HG03378 (cell line): ENCODE measurements at regions not wholly inside any gene's neighbourhood (a gene's known extent, or its start where the extent isn't known, plus 50 kb on each side); places are given as distances from the start of the nearest gene placed in this dataset.

Experiments
- ATAC-seq: cut with Tn5 transposase; IDR thresholded peaks from one replicate; pipeline ENCODE4 v1.9.1; 2021; ENCODE audit warnings: mild to moderate bottlenecking, moderate library complexity; ENCODE audit not compliant: unreplicated experiment

DNA sequence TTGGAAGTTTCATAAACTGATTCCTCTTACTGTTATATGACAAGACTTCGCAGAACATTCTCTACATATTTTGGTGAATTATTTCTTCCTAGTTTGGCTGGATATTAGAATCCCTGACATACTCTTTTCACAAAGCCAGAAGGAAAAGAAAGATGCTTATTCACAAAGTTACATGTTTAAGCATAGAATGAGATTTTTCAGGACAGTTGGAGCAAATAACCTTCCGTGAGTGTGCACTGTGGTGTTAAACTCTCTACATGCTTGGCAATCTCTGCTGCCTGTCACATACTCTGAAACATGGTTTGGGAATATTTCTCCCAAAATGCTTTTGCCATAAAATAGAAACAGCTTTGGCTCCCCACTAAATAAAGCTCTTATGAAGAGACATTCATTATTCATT is 230.0 kb upstream of the MTNR1B start:
- no peak for ATAC-seq

GRCh38 chr11:92740276-92740675 is 229.2 kb upstream of the MTNR1B start:
- no peak for ATAC-seq

- no peak for ATAC-seq
Observed at GRCh38 chr11:92744929-92745585, 224.4 kb upstream of the MTNR1B start.

- ATAC-seq = no peak
Observed at GRCh38 chr11:92750794-92751193, 218.7 kb upstream of the MTNR1B start.

DNA sequence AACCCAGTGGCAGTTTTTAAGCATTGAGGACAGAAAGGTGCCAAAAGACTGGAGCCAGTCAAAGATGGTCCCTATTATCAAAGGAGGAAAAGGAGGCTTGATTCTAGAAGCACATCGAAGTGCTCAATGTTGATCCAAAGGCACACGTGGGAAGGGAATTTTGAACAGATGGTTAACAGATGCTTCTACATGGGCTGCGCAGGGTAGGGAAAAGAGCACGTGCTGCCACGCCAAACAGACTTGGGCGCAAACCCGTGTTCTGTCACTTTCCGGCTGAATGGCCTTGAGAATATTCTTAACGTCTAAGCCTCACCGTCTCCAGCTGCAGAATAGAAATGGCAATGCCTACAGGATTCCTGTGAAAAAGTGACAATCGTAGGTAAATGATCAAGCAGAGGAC is 217.9 kb upstream of the MTNR1B start:
- no peak for ATAC-seq

DNA sequence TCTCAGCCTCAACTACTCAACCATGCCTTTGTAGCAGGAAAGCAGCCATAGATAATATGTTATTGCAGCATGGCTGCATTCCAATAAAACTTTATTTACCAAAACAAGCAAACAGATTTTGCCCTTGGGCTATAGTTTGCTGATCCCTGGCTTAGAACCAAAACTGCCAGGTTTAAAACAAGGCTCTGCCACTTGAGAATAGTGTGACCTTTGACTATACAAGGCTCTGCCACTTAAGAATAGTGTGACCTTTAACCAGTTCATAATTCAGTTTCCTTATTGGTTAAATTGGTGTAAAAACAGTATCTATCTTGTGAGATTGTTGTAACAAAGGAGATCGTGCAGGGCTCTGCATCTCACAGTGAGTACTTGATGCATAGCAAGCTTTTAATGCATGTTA is 217.3 kb upstream of the MTNR1B start:
- ATAC-seq = no peak

DNA sequence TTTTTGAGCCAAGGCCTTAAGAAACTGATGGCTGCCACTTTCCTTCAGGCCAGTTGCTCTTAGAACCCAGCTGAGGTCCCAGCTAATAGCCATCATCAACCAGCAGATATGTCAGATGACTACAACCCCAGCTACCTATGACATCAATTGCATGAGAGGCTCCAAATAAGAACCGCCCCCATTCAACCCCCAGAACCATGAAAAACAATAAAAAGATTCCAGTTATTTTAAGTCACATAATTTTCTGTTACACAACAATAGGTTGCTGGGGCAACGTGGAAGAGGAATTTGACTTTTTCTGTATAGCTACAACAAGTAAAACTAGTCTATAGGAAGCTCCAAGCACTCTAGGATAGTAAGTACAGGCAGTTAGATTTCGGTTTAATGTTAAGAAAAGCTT is 216.3 kb upstream of the MTNR1B start:
- ATAC-seq = no peak

GRCh38 chr11:92758241-92758780 is 211.1 kb upstream of the MTNR1B start:
- ATAC-seq = no peak

GRCh38 chr11:92759571-92760214 is 209.8 kb upstream of the MTNR1B start:
- no peak for ATAC-seq

GRCh38 chr11:92762121-92762540 is 207.3 kb upstream of the MTNR1B start:
- no peak for ATAC-seq

GRCh38 chr11:92763336-92763735 is 206.1 kb upstream of the MTNR1B start:
- ATAC-seq = no peak

- ATAC-seq = no peak
Observed at GRCh38 chr11:92764128-92764527, 205.3 kb upstream of the MTNR1B start.

GRCh38 chr11:92765082-92765840 is 204.2 kb upstream of the MTNR1B start:
- no peak for ATAC-seq

DNA sequence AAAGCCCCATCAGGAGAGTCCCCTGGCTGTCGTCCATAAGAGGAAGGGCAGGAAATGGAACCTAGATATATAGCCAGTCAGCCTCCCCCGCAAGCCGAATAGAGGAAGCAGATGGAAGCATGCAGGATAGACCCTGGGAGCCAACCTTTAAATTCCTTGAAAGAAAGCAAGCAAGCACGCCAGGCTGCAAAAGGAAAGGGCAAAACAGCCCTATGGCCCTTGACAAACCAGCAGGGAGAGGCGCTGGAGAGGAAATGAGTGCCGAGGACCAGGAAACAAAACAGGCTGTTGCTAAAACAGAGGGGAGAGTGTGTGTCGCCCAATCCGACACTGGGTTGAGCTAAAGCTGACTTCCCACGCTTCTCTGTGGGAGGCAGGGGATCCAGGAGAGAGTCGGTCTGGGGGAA is 203.5 kb upstream of the MTNR1B start:
- ATAC-seq = no peak

- no peak for ATAC-seq
Observed at GRCh38 chr11:92766698-92767097, 202.8 kb upstream of the MTNR1B start.

DNA sequence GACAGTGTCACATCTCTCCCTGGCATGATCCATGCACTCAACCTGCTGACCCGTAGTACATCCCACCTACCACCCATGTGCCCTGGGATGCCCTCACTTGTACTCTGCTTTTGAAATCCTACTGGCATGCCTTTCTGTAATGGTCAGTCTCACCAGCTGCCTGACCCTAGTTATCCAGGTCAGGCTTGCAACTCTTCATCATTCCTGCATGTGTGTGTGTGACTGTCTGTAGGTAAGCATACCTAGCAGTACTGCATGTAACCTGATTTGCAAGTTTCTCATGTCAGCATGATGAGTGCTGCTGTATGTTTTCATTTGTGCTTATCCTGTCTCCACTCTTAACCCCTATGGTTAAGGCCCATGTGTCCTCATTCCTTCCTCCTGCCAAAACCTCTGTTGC is 202.0 kb upstream of the MTNR1B start:
- ATAC-seq = no peak

DNA sequence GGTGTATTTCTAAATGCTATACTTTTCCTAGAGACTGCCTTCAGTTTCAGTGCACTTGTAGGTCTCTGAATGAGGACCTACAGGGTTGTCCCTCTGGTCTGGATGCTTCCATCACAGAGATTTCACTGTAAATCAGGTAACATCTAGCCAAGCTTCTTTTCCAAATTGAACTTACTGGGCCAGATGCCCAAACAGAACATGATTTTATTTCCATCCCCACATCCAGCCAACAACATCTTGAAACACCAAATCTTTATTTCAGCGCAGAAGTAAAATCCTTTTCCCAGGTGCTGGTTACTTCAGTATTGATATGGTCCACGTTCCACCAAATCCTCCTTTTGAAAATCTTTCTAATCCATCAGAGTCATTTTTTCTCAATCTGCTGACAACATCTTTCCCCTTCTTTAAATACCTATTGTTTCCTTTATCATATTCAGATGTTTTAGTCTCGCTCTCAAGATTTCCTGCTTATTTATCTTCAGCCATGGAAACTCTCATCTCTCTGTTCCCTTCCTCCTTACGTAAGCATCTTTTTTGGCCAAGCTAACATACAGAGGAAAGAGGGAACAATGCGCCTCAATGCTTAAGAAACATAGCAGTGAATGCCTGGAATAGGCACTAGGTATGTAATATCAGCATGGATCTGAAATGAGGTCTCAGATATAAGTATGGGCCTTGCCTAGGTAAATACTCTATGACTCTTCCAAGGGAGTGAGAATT is 201.2 kb upstream of the MTNR1B start:
- no peak for ATAC-seq

GRCh38 chr11:92769112-92769511 is 200.3 kb upstream of the MTNR1B start:
- no peak for ATAC-seq

DNA sequence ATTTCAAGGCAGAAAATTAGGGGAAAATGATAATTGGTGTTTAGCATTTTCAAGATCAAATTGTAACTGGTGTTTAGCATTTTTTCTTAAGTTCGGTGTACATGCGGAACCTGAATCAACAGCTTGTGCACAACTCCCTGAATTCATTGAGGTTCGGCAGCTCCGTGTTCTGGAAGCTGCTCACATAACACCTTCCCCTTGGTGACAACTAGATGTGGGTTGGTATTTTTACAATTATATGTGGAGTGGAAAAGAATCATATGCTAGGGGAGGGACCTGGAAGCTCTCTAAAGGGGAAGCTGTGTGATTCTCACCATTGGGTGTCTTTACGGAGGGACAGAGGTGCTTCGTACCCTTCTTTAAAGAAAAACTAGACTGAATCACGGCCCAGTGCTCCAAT is 199.0 kb upstream of the MTNR1B start:
- no peak for ATAC-seq

DNA sequence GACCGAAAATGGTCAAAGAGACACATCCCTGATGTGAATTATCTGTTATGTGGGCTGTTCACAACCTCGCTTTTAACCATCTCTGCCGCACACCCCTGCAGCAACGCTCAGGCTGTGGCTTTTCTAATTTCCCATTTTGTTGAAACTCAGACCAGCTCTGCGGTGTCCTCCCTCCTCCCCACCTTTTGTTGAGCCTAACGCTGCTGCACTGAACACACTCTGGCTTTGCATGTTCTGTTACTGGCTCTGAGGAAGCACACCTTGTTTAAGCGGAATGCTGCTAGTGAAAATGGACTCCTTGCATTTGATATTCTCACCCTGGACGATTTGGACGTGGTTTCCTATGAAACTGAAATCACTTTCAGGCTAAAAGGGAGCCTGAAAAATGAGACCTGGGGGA is 198.5 kb upstream of the MTNR1B start:
- ATAC-seq = no peak

DNA sequence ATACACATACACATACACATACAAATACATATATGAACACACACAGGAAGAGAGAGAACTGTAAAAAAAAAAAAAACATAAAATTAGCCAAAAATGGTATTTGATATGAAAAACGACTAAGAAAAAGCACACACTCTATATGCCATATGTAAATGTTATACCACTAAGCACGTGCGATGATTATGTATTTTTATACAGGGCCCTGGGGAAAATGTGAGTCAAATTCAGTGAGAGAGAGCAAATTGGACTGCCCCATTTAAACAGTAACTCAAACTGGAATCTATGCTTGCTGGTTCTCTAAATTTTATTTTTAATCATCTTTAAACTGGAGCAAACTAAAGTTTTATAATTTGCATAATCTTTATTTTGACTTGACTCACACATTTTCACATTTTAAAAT is 197.8 kb upstream of the MTNR1B start:
- ATAC-seq = no peak
